Endodermal cell (in vitro differentiated cells): ENCODE measurements at regions not wholly inside any gene's neighbourhood (a gene's known extent, or its start where the extent isn't known, plus 50 kb on each side); places are given as distances from the start of the nearest gene placed in this dataset.

Experiments
- DNase-seq: peaks from one replicate; pipeline ENCODE4 v3.0.0-alpha.2; 2017
- H3K27ac ChIP-seq: 2 replicates; pipeline ENCODE4 v1.5.1; 2013; ENCODE audit warnings: mild to moderate bottlenecking, low read depth, low read length, moderate library complexity
- H3K27me3 ChIP-seq: 2 replicates; pipeline ENCODE4 v1.6.1; 2013; ENCODE audit warnings: mild to moderate bottlenecking, low read length, moderate library complexity; ENCODE audit not compliant: insufficient read depth, control insufficient read depth, poor library complexity, severe bottlenecking
- H3K36me3 ChIP-seq: 2 replicates; pipeline ENCODE4 v1.7.0; 2013; ENCODE audit warnings: mild to moderate bottlenecking, low read length, moderate library complexity; ENCODE audit not compliant: control insufficient read depth, insufficient read depth
- H3K4me1 ChIP-seq: one replicate; pipeline ENCODE4 v1.7.0; 2013; ENCODE audit warnings: low read length; ENCODE audit not compliant: control insufficient read depth, insufficient read depth
- H3K4me3 ChIP-seq: 2 replicates; pipeline ENCODE4 v1.5.1; 2013; ENCODE audit warnings: mild to moderate bottlenecking, low read length, moderate library complexity
- H3K9ac ChIP-seq: 2 replicates; pipeline ENCODE4 v1.6.1; 2013; ENCODE audit warnings: mild to moderate bottlenecking, low read length, moderate library complexity; ENCODE audit not compliant: poor library complexity, severe bottlenecking; ENCODE audit errors: extremely low read depth
- H3K9me3 ChIP-seq: 2 replicates; pipeline ENCODE4 v1.6.1; 2013; ENCODE audit warnings: mild to moderate bottlenecking, low read length, moderate library complexity; ENCODE audit not compliant: control insufficient read depth
- H3K27ac Mint-ChIP-seq: 2 replicates; pipeline ENCODE4 v1.8.0; 2020; ENCODE audit warnings: mixed read lengths
- H3K27me3 Mint-ChIP-seq: 2 replicates; pipeline ENCODE4 v1.8.0; 2021; ENCODE audit warnings: mild to moderate bottlenecking, mixed read lengths; ENCODE audit not compliant: insufficient read depth
- H3K36me3 Mint-ChIP-seq: 2 replicates; pipeline ENCODE4 v1.8.0; 2020; ENCODE audit warnings: low read depth, mixed read lengths
- H3K4me1 Mint-ChIP-seq: 2 replicates; pipeline ENCODE4 v1.8.0; 2020; ENCODE audit warnings: mixed read lengths
- H3K4me3 Mint-ChIP-seq: 2 replicates; pipeline ENCODE4 v1.8.0; 2020; ENCODE audit warnings: mild to moderate bottlenecking, moderate library complexity, mixed read lengths
- H3K9me3 Mint-ChIP-seq: 2 replicates; pipeline ENCODE4 v1.8.0; 2020; ENCODE audit warnings: mild to moderate bottlenecking, mixed read lengths
- WGBS, 2 experiments: methylation state at CpG; one replicate each; pipeline versions ENCODE4 v1.1.5 to v1.1.7; 2013; ENCODE audit warnings: missing lambda C conversion rate in 2 of 2, mixed read lengths in 1 of 2; ENCODE audit not compliant: insufficient coverage in 1 of 2, insufficient read length in 1 of 2; 5-methylcytosine and 5-hydroxymethylcytosine counted together
- TF ChIP-seq, protein P1 (sequence below): fragments of 200-600 bp; sonication (generic); conservative IDR thresholded peaks from 2 replicates; pipeline ENCODE4 v1.5.0; 2021; ENCODE audit warnings: antibody characterized with exemption, mild to moderate bottlenecking

GRCh38 chr13:73767747-73768315, 366.4 kb downstream of the KLF12 start:
- H3K27me3 ChIP-seq: peaks cover 75% of the 10 kb centered on the region
- no peaks in the 10 kb centered on the region for H3K36me3 ChIP-seq
- H3K36me3 Mint-ChIP-seq: peaks cover 2% of the 10 kb centered on the region
- H3K27ac Mint-ChIP-seq: no peak overlapping the region
- H3K9me3 ChIP-seq: peaks cover 8% of the 10 kb centered on the region
- peaks cover 29% of the 10 kb centered on the region for H3K27me3 Mint-ChIP-seq
- H3K4me1 Mint-ChIP-seq: peaks cover 59% of the 10 kb centered on the region
- 74 to 85% methylated on average over 3 to 4 of the region's 4 CpGs for WGBS, 2 experiments
- TF ChIP-seq, protein P1, sequence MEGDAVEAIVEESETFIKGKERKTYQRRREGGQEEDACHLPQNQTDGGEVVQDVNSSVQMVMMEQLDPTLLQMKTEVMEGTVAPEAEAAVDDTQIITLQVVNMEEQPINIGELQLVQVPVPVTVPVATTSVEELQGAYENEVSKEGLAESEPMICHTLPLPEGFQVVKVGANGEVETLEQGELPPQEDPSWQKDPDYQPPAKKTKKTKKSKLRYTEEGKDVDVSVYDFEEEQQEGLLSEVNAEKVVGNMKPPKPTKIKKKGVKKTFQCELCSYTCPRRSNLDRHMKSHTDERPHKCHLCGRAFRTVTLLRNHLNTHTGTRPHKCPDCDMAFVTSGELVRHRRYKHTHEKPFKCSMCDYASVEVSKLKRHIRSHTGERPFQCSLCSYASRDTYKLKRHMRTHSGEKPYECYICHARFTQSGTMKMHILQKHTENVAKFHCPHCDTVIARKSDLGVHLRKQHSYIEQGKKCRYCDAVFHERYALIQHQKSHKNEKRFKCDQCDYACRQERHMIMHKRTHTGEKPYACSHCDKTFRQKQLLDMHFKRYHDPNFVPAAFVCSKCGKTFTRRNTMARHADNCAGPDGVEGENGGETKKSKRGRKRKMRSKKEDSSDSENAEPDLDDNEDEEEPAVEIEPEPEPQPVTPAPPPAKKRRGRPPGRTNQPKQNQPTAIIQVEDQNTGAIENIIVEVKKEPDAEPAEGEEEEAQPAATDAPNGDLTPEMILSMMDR: peak; percentile 77
- DNase-seq: peak; percentile 74
- H3K4me3 Mint-ChIP-seq: no peak overlapping the region
- H3K27ac ChIP-seq: peak overlapping the region; percentile 96
- H3K9ac ChIP-seq: no peak overlapping the region
- no peaks in the 10 kb centered on the region for H3K9me3 Mint-ChIP-seq
- no peak overlapping the region for H3K4me3 ChIP-seq
- H3K4me1 ChIP-seq: peaks cover 7% of the 10 kb centered on the region

DNA sequence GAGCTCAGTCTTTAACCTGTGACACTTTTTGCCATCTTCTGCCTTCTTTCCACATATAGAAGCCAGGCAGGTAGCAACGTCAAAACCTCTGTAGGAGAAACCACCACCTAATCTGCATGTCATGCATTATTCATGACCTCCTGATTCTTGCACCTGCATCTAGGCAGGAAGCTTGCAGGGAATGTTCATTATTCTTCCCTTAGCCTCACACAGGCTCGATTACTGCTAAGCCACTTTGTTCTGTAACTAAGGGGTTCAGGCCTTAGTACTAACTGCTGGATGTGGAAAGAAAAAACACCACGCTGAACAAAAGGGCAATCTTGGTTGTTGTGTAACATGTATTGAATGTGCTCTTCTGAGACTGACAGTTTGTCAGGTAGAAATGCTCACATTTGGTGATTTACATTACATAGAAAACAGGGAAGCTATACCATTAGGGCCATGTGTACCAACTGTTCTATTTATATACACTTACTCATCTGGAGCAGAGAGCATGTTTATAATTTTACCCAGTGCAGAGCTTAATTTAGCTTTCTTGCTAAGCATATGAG, 366.9 kb downstream of the KLF12 start:
- peaks cover 69% of the 10 kb centered on the region for H3K27me3 ChIP-seq
- 14 to 27% methylated on average over 2 to 3 of the region's 3 CpGs for WGBS, 2 experiments
- TF ChIP-seq, protein P1: no peak
- peaks cover 8% of the 10 kb centered on the region for H3K9me3 ChIP-seq
- peaks cover 7% of the 10 kb centered on the region for H3K4me1 ChIP-seq
- H3K4me1 Mint-ChIP-seq: peaks cover 54% of the 10 kb centered on the region
- no peak overlapping the region for H3K9ac ChIP-seq
- DNase-seq: peak; percentile 61
- H3K36me3 Mint-ChIP-seq: no peaks in the 10 kb centered on the region
- H3K27me3 Mint-ChIP-seq: peaks cover 23% of the 10 kb centered on the region
- H3K4me3 Mint-ChIP-seq: no peak overlapping the region
- H3K27ac ChIP-seq: peak overlapping the region; percentile 96
- no peak overlapping the region for H3K4me3 ChIP-seq
- no peaks in the 10 kb centered on the region for H3K9me3 Mint-ChIP-seq
- H3K27ac Mint-ChIP-seq: no peak overlapping the region
- H3K36me3 ChIP-seq: no peaks in the 10 kb centered on the region

DNA sequence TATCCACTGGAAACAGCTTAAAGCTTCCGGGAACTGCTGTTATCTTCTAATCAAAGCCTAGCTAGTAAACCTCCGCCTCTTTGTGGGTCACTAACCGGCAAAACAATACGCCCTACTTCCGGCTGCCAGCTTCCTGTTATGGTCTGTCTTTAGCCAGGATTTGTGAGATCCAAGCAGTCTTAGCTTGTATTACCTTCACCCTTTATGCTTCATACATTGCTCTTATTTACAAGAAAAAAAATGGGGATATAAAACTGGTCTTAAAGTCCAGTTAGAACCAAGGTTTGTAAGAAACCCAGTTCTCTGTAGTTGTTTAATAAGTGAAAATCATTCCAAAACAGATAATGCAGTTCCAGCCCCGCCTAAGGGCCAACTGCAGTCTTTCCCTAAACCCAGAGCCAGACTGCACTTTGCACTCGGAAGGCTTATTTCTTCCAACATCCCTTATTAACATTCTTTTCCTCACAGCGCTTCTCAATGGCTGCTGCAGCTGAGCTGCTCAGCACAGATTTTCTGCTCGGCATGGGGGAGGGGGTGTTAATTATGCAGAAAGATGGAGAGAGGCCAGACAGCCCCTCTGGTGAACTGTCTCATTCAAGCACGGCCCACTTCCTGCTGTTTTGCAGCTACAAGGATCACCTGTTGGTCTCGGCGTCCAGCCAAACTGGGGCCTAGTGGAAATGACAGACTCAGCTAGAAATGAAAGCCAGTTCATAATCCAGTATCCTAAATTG, 368.4 kb downstream of the KLF12 start:
- Histone ChIP-seq H3K27me3 (peaks cover 55% of the 10 kb centered on the region), H3K4me3 (peak overlapping the region; percentile 63), H3K9ac (no peak overlapping the region), H3K27ac (peak overlapping the region; percentile 96), H3K4me1 (peaks cover 7% of the 10 kb centered on the region), H3K9me3 (no peaks in the 10 kb centered on the region), H3K36me3 (no peaks in the 10 kb centered on the region)
- Mint-ChIP-seq H3K9me3 (no peaks in the 10 kb centered on the region), H3K36me3 (no peaks in the 10 kb centered on the region), H3K27me3 (peaks cover 12% of the 10 kb centered on the region), H3K4me3 (peak overlapping the region; percentile 33), H3K27ac (peak overlapping the region; percentile 49), H3K4me1 (peaks cover 51% of the 10 kb centered on the region)
- WGBS, 2 experiments: 15 to 36% methylated on average over 3 to 12 of the region's 12 CpGs
- DNase-seq: peak; percentile 93
- TF ChIP-seq, protein P1: no peak
